ENCODE measurements at regions not wholly inside any gene's neighbourhood (a gene's known extent, or its start where the extent isn't known, plus 50 kb on each side); places are given as distances from the start of the nearest gene placed in this dataset.

GRCh38 chr3:74866357-74867030 is 252.0 kb upstream of the CNTN3 start (continued):
- TF ChIP-seq TBP (IDR thresholded peaks at IDR 0.05; ENCODE audit: low read depth, low read length) (no peak), CHD7 (IDR thresholded peaks at IDR 0.05; ENCODE audit: insufficient replicate concordance, low read length) (no peak)
